ENCODE measurements at regions not wholly inside any gene's neighbourhood (a gene's known extent, or its start where the extent isn't known, plus 50 kb on each side); places are given as distances from the start of the nearest gene placed in this dataset.

DNA sequence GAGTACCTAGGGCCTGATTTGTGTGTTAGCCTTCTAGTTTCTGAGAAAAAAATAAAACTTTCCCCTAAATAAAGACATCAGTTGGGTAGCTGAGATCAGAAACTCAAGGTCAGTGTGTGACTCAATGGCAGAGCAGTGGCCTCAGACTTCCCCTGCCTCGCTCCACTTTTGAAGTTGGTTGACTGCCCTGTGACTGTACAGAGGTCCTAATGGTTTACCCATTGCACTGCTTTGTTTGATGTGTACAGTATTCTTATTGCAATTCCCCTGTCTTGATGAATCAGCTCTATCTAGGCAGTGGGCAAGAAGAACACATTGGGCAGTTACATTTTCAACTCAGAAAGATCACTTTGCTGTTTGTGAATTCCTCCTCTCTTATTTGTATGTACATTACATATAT, 315.7 kb downstream of the KCNS3 start:
- H2AFZ ChIP-seq (ENCODE audit: low read length), result no peak overlapping the region
- no peak overlapping the region for H3K9ac ChIP-seq (ENCODE audit: low read length)
- H3K27me3 ChIP-seq (ENCODE audit: insufficient read depth, low read length), result no peaks in the 10 kb centered on the region
- H3F3A ChIP-seq (ENCODE audit: insufficient read depth, low read length), result no peaks in the 10 kb centered on the region
- H3K27ac ChIP-seq (ENCODE audit: low read depth, low read length, poor library complexity, severe bottlenecking), result no peak overlapping the region
- H3K4me2 ChIP-seq (ENCODE audit: low read length), result no peak overlapping the region
- no peaks in the 10 kb centered on the region for H3K9me2 ChIP-seq (ENCODE audit: low read depth, low read length)
- H4K20me1 ChIP-seq (ENCODE audit: insufficient read depth, low read length), result no peaks in the 10 kb centered on the region
- no peaks in the 10 kb centered on the region for H3K9me3 ChIP-seq (ENCODE audit: low read length)
- H3K4me3 ChIP-seq (ENCODE audit: low read depth, low read length, poor library complexity, severe bottlenecking), result no peak overlapping the region
- H3K36me3 ChIP-seq (ENCODE audit: insufficient read depth, low read length), result no peaks in the 10 kb centered on the region
- no peaks in the 10 kb centered on the region for H3K79me2 ChIP-seq (ENCODE audit: insufficient read depth, low read length)
- H3K4me1 ChIP-seq (ENCODE audit: insufficient read depth, low read length, severe bottlenecking), result no peaks in the 10 kb centered on the region
- TF ChIP-seq EZH2 (IDR thresholded peaks at IDR 0.05; ENCODE audit: borderline replicate concordance, low read length), result no peak
- no peak for TF ChIP-seq CTCF (IDR thresholded peaks at IDR 0.05; ENCODE audit: low read length)

- no peak overlapping the region for H2AFZ ChIP-seq (ENCODE audit: low read length)
- H3K27ac ChIP-seq (ENCODE audit: low read depth, low read length, poor library complexity, severe bottlenecking), result no peak overlapping the region
- H4K20me1 ChIP-seq (ENCODE audit: insufficient read depth, low read length), result no peaks in the 10 kb centered on the region
- no peaks in the 10 kb centered on the region for H3K4me1 ChIP-seq (ENCODE audit: insufficient read depth, low read length, severe bottlenecking)
- H3K79me2 ChIP-seq (ENCODE audit: insufficient read depth, low read length), result no peaks in the 10 kb centered on the region
- no peaks in the 10 kb centered on the region for H3K36me3 ChIP-seq (ENCODE audit: insufficient read depth, low read length)
- no peaks in the 10 kb centered on the region for H3K9me2 ChIP-seq (ENCODE audit: low read depth, low read length)
- H3F3A ChIP-seq (ENCODE audit: insufficient read depth, low read length), result no peaks in the 10 kb centered on the region
- no peak overlapping the region for H3K4me3 ChIP-seq (ENCODE audit: low read depth, low read length, poor library complexity, severe bottlenecking)
- H3K9ac ChIP-seq (ENCODE audit: low read length), result no peak overlapping the region
- TF ChIP-seq EZH2 (IDR thresholded peaks at IDR 0.05; ENCODE audit: borderline replicate concordance, low read length) (no peak), CTCF (IDR thresholded peaks at IDR 0.05; ENCODE audit: low read length) (no peak)
- no peaks in the 10 kb centered on the region for H3K27me3 ChIP-seq (ENCODE audit: insufficient read depth, low read length)
- H3K4me2 ChIP-seq (ENCODE audit: low read length), result no peak overlapping the region
- no peaks in the 10 kb centered on the region for H3K9me3 ChIP-seq (ENCODE audit: low read length)
These were observed 308.5 kb downstream of the KCNS3 start for GRCh38 chr2:18186816-18187613.

DNA sequence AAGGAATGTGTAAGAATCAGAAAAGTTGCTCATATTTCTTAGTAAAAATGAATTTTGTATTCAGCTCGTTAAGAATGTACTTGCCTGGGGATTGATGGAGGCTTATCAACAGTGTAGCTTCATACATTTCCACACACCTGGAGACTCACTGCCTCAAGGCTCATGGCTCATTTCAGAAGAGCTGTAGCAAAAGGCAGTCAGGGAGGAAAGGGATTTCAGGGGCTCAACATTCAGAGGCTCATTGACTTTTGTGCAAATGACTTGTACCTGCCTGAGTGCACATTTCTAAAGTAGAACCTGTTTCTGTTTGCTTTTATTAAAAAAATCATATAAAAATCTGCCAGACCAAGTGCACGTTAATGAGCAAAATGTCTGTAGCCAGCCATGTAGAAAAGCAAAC, 304.4 kb downstream of the KCNS3 start:
- Histone ChIP-seq H3K9ac (ENCODE audit: low read length) (no peak overlapping the region), H3K9me3 (ENCODE audit: low read length) (no peaks in the 10 kb centered on the region), H4K20me1 (ENCODE audit: insufficient read depth, low read length) (no peaks in the 10 kb centered on the region), H3K4me2 (ENCODE audit: low read length) (no peak overlapping the region), H2AFZ (ENCODE audit: low read length) (no peak overlapping the region), H3F3A (ENCODE audit: insufficient read depth, low read length) (no peaks in the 10 kb centered on the region), H3K27me3 (ENCODE audit: insufficient read depth, low read length) (no peaks in the 10 kb centered on the region), H3K79me2 (ENCODE audit: insufficient read depth, low read length) (no peaks in the 10 kb centered on the region), H3K4me3 (ENCODE audit: low read depth, low read length, poor library complexity, severe bottlenecking) (no peak overlapping the region), H3K9me2 (ENCODE audit: low read depth, low read length) (no peaks in the 10 kb centered on the region), H3K4me1 (ENCODE audit: insufficient read depth, low read length, severe bottlenecking) (no peaks in the 10 kb centered on the region), H3K36me3 (ENCODE audit: insufficient read depth, low read length) (no peaks in the 10 kb centered on the region), H3K27ac (ENCODE audit: low read depth, low read length, poor library complexity, severe bottlenecking) (no peak overlapping the region)
- TF ChIP-seq EZH2 (IDR thresholded peaks at IDR 0.05; ENCODE audit: borderline replicate concordance, low read length), result no peak
- TF ChIP-seq CTCF (IDR thresholded peaks at IDR 0.05; ENCODE audit: low read length), result no peak
